H1 (cell line): ENCODE measurements at regions not wholly inside any gene's neighbourhood (a gene's known extent, or its start where the extent isn't known, plus 50 kb on each side); places are given as distances from the start of the nearest gene placed in this dataset.

Experiments
- KDM5A ChIP-seq: fragments of 200-600 bp; IDR thresholded peaks from 2 replicates; pipeline ENCODE4 v1.7.1; 2012; ENCODE audit warnings: mild to moderate bottlenecking, low read length, inconsistent platforms, mixed read lengths

GRCh38 chr4:25489253-25489797, 112.3 kb downstream of the ANAPC4 start (continued):
- no peak for TF ChIP-seq KDM5A
